ENCODE measurements at regions not wholly inside any gene's neighbourhood (a gene's known extent, or its start where the extent isn't known, plus 50 kb on each side); places are given as distances from the start of the nearest gene placed in this dataset.

DNA sequence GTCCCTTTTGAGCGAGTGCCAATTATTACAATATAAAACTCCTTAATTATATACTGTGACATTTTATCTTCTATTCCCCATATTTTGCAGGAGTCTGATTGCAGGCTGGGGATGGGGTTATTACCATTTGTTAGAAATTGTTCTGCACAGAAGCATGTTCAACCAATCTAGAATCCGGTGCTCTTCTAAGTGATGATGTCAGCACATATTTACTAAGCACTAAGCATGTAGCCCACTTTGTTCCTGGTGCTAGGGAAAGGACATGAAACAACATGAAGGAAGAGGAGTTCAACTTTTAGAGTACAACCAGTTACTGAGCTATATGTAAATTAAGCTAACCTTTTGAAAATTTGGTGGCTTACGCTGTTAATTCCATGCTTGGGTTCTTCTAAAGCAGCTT, 52.8 kb upstream of the IL1RAPL2 start:
- no peak overlapping the region for H3K4me3 ChIP-seq (ENCODE audit: low read depth, low read length)
- no peak for TF ChIP-seq CTCF (IDR thresholded peaks at IDR 0.05; ENCODE audit: borderline replicate concordance, insufficient read depth, low read depth, low read length)

DNA sequence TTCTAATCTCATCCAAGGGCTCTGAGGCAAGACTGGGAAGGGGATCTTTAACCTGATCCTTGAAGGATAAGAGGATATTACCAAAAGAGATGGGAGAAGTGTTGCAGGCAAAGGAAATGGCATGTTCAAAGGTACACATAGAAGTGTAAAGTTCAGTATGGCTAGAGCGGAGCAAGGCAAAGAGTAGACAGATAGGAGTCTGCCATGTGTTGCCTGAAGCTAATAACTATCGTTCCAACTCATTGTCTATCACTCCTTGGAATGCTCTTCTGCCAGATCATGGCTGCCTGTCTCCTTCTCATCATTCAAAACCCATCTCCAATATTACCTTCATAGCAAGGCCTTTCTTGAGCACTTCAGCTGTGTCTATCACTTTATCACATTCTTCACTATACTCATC, 55.2 kb upstream of the IL1RAPL2 start:
- no peak for TF ChIP-seq CTCF (IDR thresholded peaks at IDR 0.05; ENCODE audit: borderline replicate concordance, insufficient read depth, low read depth, low read length)
- no peak overlapping the region for H3K4me3 ChIP-seq (ENCODE audit: low read depth, low read length)

DNA sequence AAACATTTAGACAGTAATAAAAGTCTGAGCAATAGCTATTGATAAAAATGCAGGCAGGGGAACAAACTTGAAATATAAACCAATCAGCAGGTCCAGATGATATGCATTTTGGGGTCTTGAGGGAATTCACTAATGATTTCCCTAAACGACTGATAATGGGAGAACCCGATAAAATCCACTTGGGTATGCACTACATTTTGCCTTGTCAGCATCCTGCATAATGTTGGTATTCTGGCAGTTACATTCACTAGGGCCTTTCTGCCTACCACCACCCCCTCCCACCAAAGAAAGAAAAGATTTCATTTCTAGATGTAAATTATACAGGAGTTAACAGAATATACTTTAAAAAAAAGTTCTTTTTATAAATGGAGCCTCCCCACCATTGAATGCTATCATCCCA, 63.5 kb upstream of the IL1RAPL2 start:
- no peak overlapping the region for H3K4me3 ChIP-seq (ENCODE audit: low read depth, low read length)
- no peak for TF ChIP-seq CTCF (IDR thresholded peaks at IDR 0.05; ENCODE audit: borderline replicate concordance, insufficient read depth, low read depth, low read length)

- no peak overlapping the region for H3K4me3 ChIP-seq (ENCODE audit: low read depth, low read length)
- no peak for TF ChIP-seq CTCF (IDR thresholded peaks at IDR 0.05; ENCODE audit: borderline replicate concordance, insufficient read depth, low read depth, low read length)
These were observed 77.2 kb upstream of the IL1RAPL2 start for GRCh38 chrX:104488811-104489210.

GRCh38 chrX:104486691-104487090, 79.3 kb upstream of the IL1RAPL2 start:
- H3K4me3 ChIP-seq (ENCODE audit: low read depth, low read length) = no peak overlapping the region
- no peak for TF ChIP-seq CTCF (IDR thresholded peaks at IDR 0.05; ENCODE audit: borderline replicate concordance, insufficient read depth, low read depth, low read length)

DNA sequence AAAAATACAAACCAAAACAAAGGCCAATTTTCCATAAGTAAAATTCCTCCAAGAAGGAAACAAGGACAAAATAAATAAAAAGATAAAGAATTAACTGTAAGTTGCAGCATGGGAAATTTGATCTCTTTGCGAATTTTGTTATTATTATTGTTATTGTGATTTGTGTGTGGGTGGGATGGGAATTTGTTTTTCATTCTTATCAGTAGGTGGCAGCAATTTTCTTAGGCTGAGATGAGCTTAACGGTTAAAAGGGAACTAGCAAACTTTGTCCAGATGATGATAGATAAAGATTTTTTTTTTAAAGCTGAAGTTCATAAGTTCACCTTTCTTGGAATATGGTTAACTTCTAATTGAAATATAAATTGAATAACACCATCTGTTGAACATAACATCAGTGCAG, 83.2 kb upstream of the IL1RAPL2 start:
- TF ChIP-seq CTCF (IDR thresholded peaks at IDR 0.05; ENCODE audit: borderline replicate concordance, insufficient read depth, low read depth, low read length) = no peak
- H3K4me3 ChIP-seq (ENCODE audit: low read depth, low read length) = no peak overlapping the region

DNA sequence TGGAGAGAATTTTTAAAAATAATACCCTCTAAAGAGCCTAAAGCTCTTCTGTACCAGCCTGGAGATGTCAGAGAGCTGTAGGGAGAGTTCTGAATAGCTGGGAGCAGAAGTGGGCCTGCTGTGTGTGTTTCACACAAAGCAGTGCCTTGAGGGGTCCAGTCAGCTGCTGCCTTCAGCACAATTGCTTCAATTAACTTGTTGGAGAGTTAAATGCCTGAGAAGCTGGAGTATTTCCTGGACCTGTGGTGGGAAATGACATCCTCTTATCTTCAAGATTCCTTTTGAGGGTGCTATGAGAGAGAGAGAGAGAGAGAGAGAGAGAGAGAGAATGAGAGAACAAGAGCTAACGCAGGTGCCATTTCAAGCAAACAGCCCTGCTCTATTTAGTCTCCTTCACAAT, 96.2 kb upstream of the IL1RAPL2 start:
- no peak for TF ChIP-seq CTCF (IDR thresholded peaks at IDR 0.05; ENCODE audit: borderline replicate concordance, insufficient read depth, low read depth, low read length)

More for the DNA sequence above, 96.2 kb upstream of the IL1RAPL2 start:
- no peak overlapping the region for H3K4me3 ChIP-seq (ENCODE audit: low read depth, low read length)

Data from GM12875 (cell line).